Activated T-helper 1 cell treated with anti-CD3 and anti-CD28 coated beads, Interleukin-12 subunit alpha, Interleukin-12 subunit beta, Interleukin-2, Interleukin-4 antibody, amounts not matched to agents 30 ng/mL and 10 ng/mL and 1 ng/mL, durations not matched to agents 14 hours and 24 hours and 36 hours (primary cell): ENCODE measurements at regions not wholly inside any gene's neighbourhood (a gene's known extent, or its start where the extent isn't known, plus 50 kb on each side); places are given as distances from the start of the nearest gene placed in this dataset.
A peak's percentile ranks its signal among the peaks of the same experiment; 100 is the strongest.

ENCODE experiments used
- DNase-seq: peaks from one replicate; pipeline ENCODE4 v3.0.0; 2021; ENCODE audit warnings: low spot score
- H3K27ac Mint-ChIP-seq: one replicate; pipeline ENCODE4 v1.8.0; 2021; ENCODE audit warnings: mild to moderate bottlenecking, mixed read lengths
- H3K27me3 Mint-ChIP-seq: one replicate; pipeline ENCODE4 v1.8.0; 2022; ENCODE audit warnings: mild to moderate bottlenecking, moderate library complexity, mixed read lengths; ENCODE audit not compliant: insufficient read depth
- H3K36me3 Mint-ChIP-seq: one replicate; pipeline ENCODE4 v1.8.0; 2021; ENCODE audit warnings: low read depth, mixed read lengths
- H3K4me1 Mint-ChIP-seq: one replicate; pipeline ENCODE4 v1.8.0; 2021; ENCODE audit warnings: low read depth, mixed read lengths
- H3K4me3 Mint-ChIP-seq: one replicate; pipeline ENCODE4 v1.8.0; 2021; ENCODE audit warnings: mild to moderate bottlenecking, moderate library complexity, mixed read lengths
- H3K9me3 Mint-ChIP-seq: one replicate; pipeline ENCODE4 v1.8.0; 2021; ENCODE audit warnings: mixed read lengths
- intact Hi-C: fragments of 100-400 bp; cut with micrococcal nuclease; formaldehyde crosslinking; loops from one replicate; pipeline ENCODE4 v1.15.1; 2024

GRCh38 chr13:22114630-22115311 lies 443.9 kb downstream of the FGF9 start:
- H3K36me3 Mint-ChIP-seq, result peaks cover 23% of the 10 kb centered on the region
- H3K27me3 Mint-ChIP-seq, result peaks cover 2% of the 10 kb centered on the region
- H3K27ac Mint-ChIP-seq, result peak overlapping the region; percentile 87
- peaks cover 62% of the 10 kb centered on the region for H3K4me1 Mint-ChIP-seq
- H3K9me3 Mint-ChIP-seq, result peaks cover 32% of the 10 kb centered on the region
- intact Hi-C loops, result loop anchor here (1.0 to 10.0 kb wide), 7 partner anchors 12 to 512 kb away; partner anchors contain the start of genes FGF9 and MICU2
- peak; percentile 55 for DNase-seq
- H3K4me3 Mint-ChIP-seq, result peak overlapping the region; percentile 16

- peaks cover 4% of the 10 kb centered on the region for H3K27me3 Mint-ChIP-seq
- peaks cover 45% of the 10 kb centered on the region for H3K4me1 Mint-ChIP-seq
- intact Hi-C loops, result loop anchor here (10.0 kb wide), 1 partner anchor 443 kb away; the partner anchor contains the start of gene FGF9
- H3K4me3 Mint-ChIP-seq, result no peak overlapping the region
- peaks cover 21% of the 10 kb centered on the region for H3K9me3 Mint-ChIP-seq
- no peak for DNase-seq
- peaks cover 18% of the 10 kb centered on the region for H3K36me3 Mint-ChIP-seq
- H3K27ac Mint-ChIP-seq, result no peak overlapping the region
These were observed 447.3 kb downstream of the FGF9 start for GRCh38 chr13:22118158-22118557.

GRCh38 chr13:22120646-22121045 lies 449.8 kb downstream of the FGF9 start:
- Mint-ChIP-seq H3K9me3 (peaks cover 8% of the 10 kb centered on the region), H3K27me3 (peaks cover 4% of the 10 kb centered on the region), H3K4me3 (no peak overlapping the region), H3K4me1 (peaks cover 35% of the 10 kb centered on the region), H3K36me3 (peaks cover 11% of the 10 kb centered on the region), H3K27ac (no peak overlapping the region)
- DNase-seq, result no peak
- intact Hi-C loops, result no loop called here

GRCh38 chr13:22121146-22121739 lies 450.4 kb downstream of the FGF9 start:
- intact Hi-C loops, result no loop called here
- peaks cover 4% of the 10 kb centered on the region for H3K27me3 Mint-ChIP-seq
- H3K4me1 Mint-ChIP-seq, result peaks cover 40% of the 10 kb centered on the region
- no peak overlapping the region for H3K4me3 Mint-ChIP-seq
- peak overlapping the region; percentile 63 for H3K27ac Mint-ChIP-seq
- H3K36me3 Mint-ChIP-seq, result peaks cover 8% of the 10 kb centered on the region
- H3K9me3 Mint-ChIP-seq, result peaks cover 7% of the 10 kb centered on the region
- no peak for DNase-seq

- peaks cover 15% of the 10 kb centered on the region for H3K9me3 Mint-ChIP-seq
- no peak for DNase-seq
- H3K27ac Mint-ChIP-seq, result peak overlapping the region; percentile 60
- H3K27me3 Mint-ChIP-seq, result peaks cover 2% of the 10 kb centered on the region
- intact Hi-C loops, result loop anchor here (1.0 to 5.0 kb wide), 4 partner anchors 12 to 109 kb away; no protein-coding TSS in a partner anchor
- peak overlapping the region; percentile 26 for H3K4me3 Mint-ChIP-seq
- H3K4me1 Mint-ChIP-seq, result peaks cover 36% of the 10 kb centered on the region
- H3K36me3 Mint-ChIP-seq, result peaks cover 3% of the 10 kb centered on the region
These were observed 455.7 kb downstream of the FGF9 start for GRCh38 chr13:22126433-22127021.

- Mint-ChIP-seq H3K4me1 (peaks cover 36% of the 10 kb centered on the region), H3K27ac (peak overlapping the region; percentile 1), H3K9me3 (peaks cover 15% of the 10 kb centered on the region), H3K27me3 (no peaks in the 10 kb centered on the region), H3K4me3 (peak overlapping the region; percentile 5), H3K36me3 (peaks cover 4% of the 10 kb centered on the region)
- no peak for DNase-seq
- intact Hi-C loops, result loop anchor here (5.0 kb wide), 1 partner anchor 110 kb away; no protein-coding TSS in a partner anchor
These were observed 456.6 kb downstream of the FGF9 start for GRCh38 chr13:22127277-22128164.

GRCh38 chr13:22128441-22129408 lies 457.9 kb downstream of the FGF9 start:
- Mint-ChIP-seq H3K9me3 (peaks cover 15% of the 10 kb centered on the region), H3K27ac (no peak overlapping the region), H3K4me3 (no peak overlapping the region), H3K4me1 (peaks cover 36% of the 10 kb centered on the region), H3K27me3 (no peaks in the 10 kb centered on the region), H3K36me3 (peaks cover 4% of the 10 kb centered on the region)
- intact Hi-C loops, result loop anchor here (5.0 kb wide), 1 partner anchor 111 kb away; no protein-coding TSS in a partner anchor
- DNase-seq, result no peak

GRCh38 chr13:22130254-22130653 lies 459.4 kb downstream of the FGF9 start:
- intact Hi-C loops, result no loop called here
- no peaks in the 10 kb centered on the region for H3K27me3 Mint-ChIP-seq
- no peak overlapping the region for H3K27ac Mint-ChIP-seq
- H3K36me3 Mint-ChIP-seq, result peaks cover 4% of the 10 kb centered on the region
- peaks cover 15% of the 10 kb centered on the region for H3K9me3 Mint-ChIP-seq
- H3K4me3 Mint-ChIP-seq, result no peak overlapping the region
- DNase-seq, result no peak
- peaks cover 25% of the 10 kb centered on the region for H3K4me1 Mint-ChIP-seq

GRCh38 chr13:22134261-22134660 lies 463.4 kb downstream of the FGF9 start:
- intact Hi-C loops, result no loop called here
- peaks cover 10% of the 10 kb centered on the region for H3K9me3 Mint-ChIP-seq
- no peak for DNase-seq

GRCh38 chr13:22135446-22135845 lies 464.6 kb downstream of the FGF9 start:
- peaks cover 3% of the 10 kb centered on the region for H3K36me3 Mint-ChIP-seq
- intact Hi-C loops, result no loop called here
- no peaks in the 10 kb centered on the region for H3K4me1 Mint-ChIP-seq
- H3K27ac Mint-ChIP-seq, result no peak overlapping the region
- no peaks in the 10 kb centered on the region for H3K27me3 Mint-ChIP-seq
- DNase-seq, result no peak
- no peak overlapping the region for H3K4me3 Mint-ChIP-seq
- H3K9me3 Mint-ChIP-seq, result no peaks in the 10 kb centered on the region

More at GRCh38 chr13:22134261-22134660, 463.4 kb downstream of the FGF9 start:
- no peak overlapping the region for H3K4me3 Mint-ChIP-seq
- H3K27me3 Mint-ChIP-seq, result no peaks in the 10 kb centered on the region
- H3K4me1 Mint-ChIP-seq, result no peaks in the 10 kb centered on the region
- peaks cover 3% of the 10 kb centered on the region for H3K36me3 Mint-ChIP-seq
- no peak overlapping the region for H3K27ac Mint-ChIP-seq

- H3K9me3 Mint-ChIP-seq, result no peaks in the 10 kb centered on the region
- intact Hi-C loops, result no loop called here
- H3K4me3 Mint-ChIP-seq, result no peak overlapping the region
- no peaks in the 10 kb centered on the region for H3K4me1 Mint-ChIP-seq
- no peak for DNase-seq
- H3K27me3 Mint-ChIP-seq, result no peaks in the 10 kb centered on the region
- H3K36me3 Mint-ChIP-seq, result no peaks in the 10 kb centered on the region
- no peak overlapping the region for H3K27ac Mint-ChIP-seq
These were observed 466.6 kb downstream of the FGF9 start for GRCh38 chr13:22137361-22138050.
